ENCODE measurements at regions not wholly inside any gene's neighbourhood (a gene's known extent, or its start where the extent isn't known, plus 50 kb on each side); places are given as distances from the start of the nearest gene placed in this dataset.
"Not testable (repeated sequence)": the region's sequence is repeated elsewhere in the genome, so short reads cannot be mapped to it uniquely, and the experiment has no call there.

- TF ChIP-seq SP2 (tag by site-specific recombination; IDR thresholded peaks at IDR 0.05); CTCF (tag by site-specific recombination; IDR thresholded peaks at IDR 0.05); ZFP69B (tag by site-specific recombination; IDR thresholded peaks at IDR 0.05); ZNF133 (tag by site-specific recombination; IDR thresholded peaks at IDR 0.05); ZBTB11 (tag by site-specific recombination; conservative IDR thresholded peaks at IDR 0.05; ENCODE audit: low read depth); PRDM2 (tag by site-specific recombination; IDR thresholded peaks at IDR 0.05; ENCODE audit: borderline replicate concordance); ZBTB49 (tag by site-specific recombination; IDR thresholded peaks at IDR 0.05; ENCODE audit: low read depth); ZNF132 (tag by site-specific recombination; IDR thresholded peaks at IDR 0.05; ENCODE audit: borderline replicate concordance); ZBTB1 (tag by site-specific recombination; IDR thresholded peaks at IDR 0.05); ZNF112 (tag by site-specific recombination; IDR thresholded peaks at IDR 0.05); BCL11A (tag by site-specific recombination; IDR thresholded peaks at IDR 0.05; ENCODE audit: low read depth); ZNF121 (tag by site-specific recombination; IDR thresholded peaks at IDR 0.05): not testable (repeated sequence)
Measured at GRCh38 chr16:18159185-18159584, 177.4 kb downstream of the NPIPA8 start.
